Kidney (tissue), 10 donors: ENCODE measurements at regions not wholly inside any gene's neighbourhood (a gene's known extent, or its start where the extent isn't known, plus 50 kb on each side); places are given as distances from the start of the nearest gene placed in this dataset.
A peak's percentile ranks its signal among the peaks of the same experiment; 100 is the strongest.
"Not testable (repeated sequence)": the region's sequence is repeated elsewhere in the genome, so short reads cannot be mapped to it uniquely, and the experiment has no call there.

Experiments
- DNase-seq, 5 donors: peaks; one replicate each; pipeline ENCODE4 v3.0.0-alpha.2; 2013 to 2020
- FAIRE-seq: peaks from 2 replicates; lab custom pipeline; 2012; peaks lifted over from hg19 to GRCh38; lab: Jason Lieb, UNC
- H3K27ac ChIP-seq, 2 donors: one replicate each; pipeline ENCODE4 v1.7.0; 2013; ENCODE audit warnings: low read depth in 2 of 2, low read length in 2 of 2, inconsistent platforms in 1 of 2
- H3K27me3 ChIP-seq: one replicate; pipeline ENCODE4 v1.7.1; 2013; ENCODE audit warnings: low read length, inconsistent platforms; ENCODE audit not compliant: control insufficient read depth, insufficient read depth
- H3K36me3 ChIP-seq, 3 donors: one replicate each; pipeline versions ENCODE4 v1.7.0 to v1.7.1; 2013; ENCODE audit warnings: low read length in 3 of 3, control low read depth in 1 of 3, inconsistent platforms in 1 of 3; ENCODE audit not compliant: insufficient read depth in 3 of 3, control insufficient read depth in 2 of 3
- H3K4me1 ChIP-seq, 3 donors: one replicate each; pipeline versions ENCODE4 v1.7.0 to v1.7.1; 2013; ENCODE audit warnings: low read length in 3 of 3, inconsistent platforms in 1 of 3, low read depth in 1 of 3; ENCODE audit not compliant: control insufficient read depth in 2 of 3, insufficient read depth in 2 of 3
- H3K4me3 ChIP-seq, 3 donors: one replicate each; pipeline versions ENCODE4 v1.7.0 to v1.8.1; 2013; ENCODE audit warnings: low read length in 3 of 3, control low read depth in 1 of 3, inconsistent platforms in 1 of 3
- H3K9ac ChIP-seq, 3 donors: one replicate each; pipeline versions ENCODE4 v1.7.0 to v1.7.1; 2013; ENCODE audit warnings: low read length in 3 of 3, control low read depth in 1 of 3, inconsistent platforms in 1 of 3
- H3K9me3 ChIP-seq, 3 donors: one replicate each; pipeline versions ENCODE4 v1.7.0 to v1.7.1; 2013; ENCODE audit warnings: low read length in 3 of 3, control low read depth in 1 of 3, inconsistent platforms in 1 of 3; ENCODE audit not compliant: control insufficient read depth in 2 of 3, insufficient read depth in 1 of 3
- intact Hi-C: fragments of 100-400 bp; cut with DNase I; formaldehyde crosslinking; loops from one replicate; pipeline ENCODE4 v1.11.1; 2022
- donor health status: control.
- donor health status: control.
- donor health status: DM: yes; HTN: yes; CAD: no.
- donor health status: Normal renal cell carcinoma (clear cell type).

DNA sequence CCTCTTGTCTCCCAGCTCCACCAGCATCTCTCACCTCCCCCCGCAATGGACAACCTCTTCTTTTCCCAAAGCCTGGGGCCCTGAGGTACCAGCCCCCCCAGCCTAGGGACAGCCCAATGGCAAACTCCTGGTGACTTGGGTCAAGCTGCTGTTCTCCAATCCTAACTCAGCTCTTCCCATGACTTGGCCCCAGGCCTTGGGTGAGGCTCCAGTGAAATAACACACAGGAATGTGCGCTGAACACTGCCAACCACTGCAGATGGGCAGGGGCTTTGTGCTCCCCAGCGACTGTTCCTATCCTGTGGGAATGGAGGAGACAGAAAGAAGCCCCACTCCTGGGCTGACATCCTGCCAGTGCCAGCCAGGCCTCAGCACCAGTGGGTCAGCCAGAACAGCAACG, 125.2 kb downstream of the LRRC37A3 start:
- H3K36me3 ChIP-seq, H3K9me3 ChIP-seq, H3K27ac ChIP-seq, FAIRE-seq, intact Hi-C loops, H3K9ac ChIP-seq, H3K27me3 ChIP-seq, H3K4me1 ChIP-seq, H3K4me3 ChIP-seq: not testable (repeated sequence)
- peak in 1 of 5 donors; percentile 19 for DNase-seq

- H3K9me3 ChIP-seq, H3K27ac ChIP-seq, FAIRE-seq, H3K27me3 ChIP-seq, H3K4me1 ChIP-seq, intact Hi-C loops, H3K9ac ChIP-seq, H3K4me3 ChIP-seq, H3K36me3 ChIP-seq: not testable (repeated sequence)
- peak in 1 of 5 donors; percentile 22 for DNase-seq
These were observed 126.3 kb downstream of the LRRC37A3 start for GRCh38 chr17:64792793-64793575.

DNA sequence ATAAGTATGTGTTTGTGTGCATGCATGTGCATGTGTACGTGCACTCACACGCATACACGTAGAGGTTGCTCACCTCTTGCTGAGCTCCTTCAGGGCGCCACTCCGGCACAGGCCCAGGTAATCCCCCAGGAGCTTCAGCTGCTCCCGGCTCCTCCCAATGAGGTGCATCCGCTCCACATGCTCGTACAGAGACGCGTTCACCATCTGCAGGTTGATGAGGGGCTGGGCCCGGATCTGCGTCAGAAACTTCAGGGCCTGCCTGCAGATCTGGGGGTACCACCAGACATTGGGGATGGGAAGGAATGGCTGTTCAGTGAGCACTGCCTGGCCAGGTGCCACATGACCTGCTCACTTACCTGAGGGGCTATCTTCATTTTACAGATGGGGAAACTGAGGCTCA, 127.0 kb downstream of the LRRC37A3 start:
- H3K4me1 ChIP-seq, H3K27ac ChIP-seq, FAIRE-seq, H3K9ac ChIP-seq, H3K4me3 ChIP-seq, H3K36me3 ChIP-seq, DNase-seq, H3K27me3 ChIP-seq, intact Hi-C loops, H3K9me3 ChIP-seq: not testable (repeated sequence)

DNA sequence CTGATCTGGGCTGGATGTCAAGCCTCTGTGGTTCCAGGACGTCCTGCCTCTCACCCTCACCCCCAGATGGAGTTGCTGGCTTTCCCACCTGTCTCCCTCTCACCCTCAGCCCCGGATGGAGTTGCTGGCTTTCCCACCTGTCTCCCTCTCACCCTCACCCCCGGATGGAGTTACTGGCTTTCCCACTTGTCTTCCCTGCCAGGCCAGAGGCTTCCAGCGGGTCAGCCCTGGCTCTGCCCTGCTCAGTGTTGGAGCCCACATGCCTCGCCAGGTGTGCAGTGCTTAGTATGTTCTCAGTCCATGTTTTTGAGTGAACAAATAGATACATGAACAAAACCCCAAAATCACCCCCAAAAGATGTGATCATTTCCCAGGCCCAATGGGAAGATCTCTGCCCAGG, 127.6 kb downstream of the LRRC37A3 start:
- H3K36me3 ChIP-seq, H3K9ac ChIP-seq, H3K27ac ChIP-seq, H3K4me3 ChIP-seq, intact Hi-C loops, H3K4me1 ChIP-seq, H3K9me3 ChIP-seq, H3K27me3 ChIP-seq, FAIRE-seq, DNase-seq: not testable (repeated sequence)

DNA sequence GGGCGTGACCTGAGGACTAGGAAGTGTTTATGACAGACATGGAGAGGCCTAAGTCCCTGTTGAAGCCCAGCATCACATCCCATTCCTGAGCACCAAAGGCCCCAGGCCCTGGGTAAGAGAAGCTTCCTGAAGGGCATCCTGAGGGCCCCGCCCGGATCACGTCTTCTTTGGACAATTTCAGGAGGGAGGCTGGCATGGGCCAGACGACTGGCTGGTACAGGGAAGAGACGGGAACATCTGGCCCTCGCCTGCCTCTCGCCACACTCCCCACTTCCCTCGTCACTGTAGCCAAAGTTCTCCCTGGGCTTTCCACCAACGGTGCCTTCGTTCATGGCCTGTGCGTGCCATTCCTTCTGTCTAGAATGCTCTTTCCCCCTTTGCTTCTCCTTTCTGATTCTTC, 128.1 kb downstream of the LRRC37A3 start:
- FAIRE-seq, H3K27me3 ChIP-seq, H3K9ac ChIP-seq, H3K36me3 ChIP-seq, H3K9me3 ChIP-seq, DNase-seq, H3K27ac ChIP-seq, intact Hi-C loops, H3K4me3 ChIP-seq, H3K4me1 ChIP-seq: not testable (repeated sequence)

DNA sequence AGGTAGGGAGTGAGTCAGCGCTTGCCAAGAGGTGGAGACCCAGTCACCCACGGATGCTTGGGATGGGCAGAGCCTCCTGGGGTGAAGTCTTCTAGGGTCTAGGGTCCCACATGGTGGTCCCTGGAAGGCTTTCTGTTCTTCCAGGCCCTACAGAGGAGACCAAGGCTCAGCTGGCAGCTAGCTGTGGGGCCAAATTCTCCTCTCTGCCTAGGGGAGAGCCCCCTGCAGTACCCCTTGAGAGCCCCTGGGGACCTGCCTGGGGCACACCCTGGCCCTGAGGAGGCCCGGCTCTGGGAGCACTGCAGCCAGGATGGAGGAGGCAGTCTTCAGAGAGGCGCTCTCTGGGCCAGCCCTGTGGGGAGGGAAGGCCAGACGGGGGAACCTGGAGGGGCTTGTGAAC, 128.6 kb upstream of the SMURF2 start:
- H3K27ac ChIP-seq, H3K9ac ChIP-seq, H3K4me1 ChIP-seq, H3K9me3 ChIP-seq, H3K27me3 ChIP-seq, DNase-seq, H3K4me3 ChIP-seq, intact Hi-C loops, H3K36me3 ChIP-seq, FAIRE-seq: not testable (repeated sequence)

- H3K27me3 ChIP-seq, H3K27ac ChIP-seq, H3K9ac ChIP-seq, FAIRE-seq, H3K9me3 ChIP-seq, DNase-seq, intact Hi-C loops, H3K4me3 ChIP-seq, H3K36me3 ChIP-seq, H3K4me1 ChIP-seq: not testable (repeated sequence)
These were observed 128.1 kb upstream of the SMURF2 start for GRCh38 chr17:64790193-64790592.

GRCh38 chr17:64789061-64789445, 126.9 kb upstream of the SMURF2 start:
- H3K27ac ChIP-seq, H3K9me3 ChIP-seq, H3K36me3 ChIP-seq, H3K9ac ChIP-seq, intact Hi-C loops, FAIRE-seq, DNase-seq, H3K4me3 ChIP-seq, H3K27me3 ChIP-seq, H3K4me1 ChIP-seq: not testable (repeated sequence)
